ENCODE measurements at regions not wholly inside any gene's neighbourhood (a gene's known extent, or its start where the extent isn't known, plus 50 kb on each side); places are given as distances from the start of the nearest gene placed in this dataset.

- no peaks in the 10 kb centered on the region for H3K27me3 ChIP-seq (replicated peaks; ENCODE audit: control insufficient read depth, insufficient read depth, low read length, poor library complexity, severe bottlenecking)
- no peak overlapping the region for H3K4me3 ChIP-seq (ENCODE audit: insufficient read depth, low read depth, low read length, poor library complexity, severe bottlenecking)
- no peaks in the 10 kb centered on the region for H3K36me3 ChIP-seq (ENCODE audit: control insufficient read depth, insufficient read depth, low read length)
- H3K27ac ChIP-seq (ENCODE audit: insufficient read depth, low read length, poor library complexity, severe bottlenecking) = no peak overlapping the region
- no peak for DNase-seq
- no peaks in the 10 kb centered on the region for H3K9me3 ChIP-seq (ENCODE audit: control insufficient read depth, low read length)
- no peaks in the 10 kb centered on the region for H3K4me1 ChIP-seq (ENCODE audit: control insufficient read depth, insufficient read depth, low read length, poor library complexity, severe bottlenecking)
Measured at GRCh38 chr21:34192646-34193285, 119.4 kb downstream of the MRPS6 start.

GRCh38 chr21:34195335-34195734 lies 122.0 kb downstream of the MRPS6 start:
- Histone ChIP-seq H3K4me3 (ENCODE audit: insufficient read depth, low read depth, low read length, poor library complexity, severe bottlenecking) (no peak overlapping the region), H3K27ac (ENCODE audit: insufficient read depth, low read length, poor library complexity, severe bottlenecking) (no peak overlapping the region), H3K4me1 (ENCODE audit: control insufficient read depth, insufficient read depth, low read length, poor library complexity, severe bottlenecking) (peaks cover 18% of the 10 kb centered on the region), H3K27me3 (replicated peaks; ENCODE audit: control insufficient read depth, insufficient read depth, low read length, poor library complexity, severe bottlenecking) (no peaks in the 10 kb centered on the region), H3K36me3 (ENCODE audit: control insufficient read depth, insufficient read depth, low read length) (no peaks in the 10 kb centered on the region), H3K9me3 (ENCODE audit: control insufficient read depth, low read length) (no peaks in the 10 kb centered on the region)
- no peak for DNase-seq

- peaks cover 22% of the 10 kb centered on the region for H3K4me1 ChIP-seq (ENCODE audit: control insufficient read depth, insufficient read depth, low read length, poor library complexity, severe bottlenecking)
- no peak overlapping the region for H3K4me3 ChIP-seq (ENCODE audit: insufficient read depth, low read depth, low read length, poor library complexity, severe bottlenecking)
- H3K27ac ChIP-seq (ENCODE audit: insufficient read depth, low read length, poor library complexity, severe bottlenecking) = no peak overlapping the region
- no peaks in the 10 kb centered on the region for H3K9me3 ChIP-seq (ENCODE audit: control insufficient read depth, low read length)
- H3K27me3 ChIP-seq (replicated peaks; ENCODE audit: control insufficient read depth, insufficient read depth, low read length, poor library complexity, severe bottlenecking) = no peaks in the 10 kb centered on the region
- H3K36me3 ChIP-seq (ENCODE audit: control insufficient read depth, insufficient read depth, low read length) = no peaks in the 10 kb centered on the region
- no peak for DNase-seq
Measured at GRCh38 chr21:34196996-34197395, 123.6 kb downstream of the MRPS6 start.

- no peaks in the 10 kb centered on the region for H3K36me3 ChIP-seq (ENCODE audit: control insufficient read depth, insufficient read depth, low read length)
- no peak overlapping the region for H3K4me3 ChIP-seq (ENCODE audit: insufficient read depth, low read depth, low read length, poor library complexity, severe bottlenecking)
- no peaks in the 10 kb centered on the region for H3K27me3 ChIP-seq (replicated peaks; ENCODE audit: control insufficient read depth, insufficient read depth, low read length, poor library complexity, severe bottlenecking)
- peaks cover 22% of the 10 kb centered on the region for H3K4me1 ChIP-seq (ENCODE audit: control insufficient read depth, insufficient read depth, low read length, poor library complexity, severe bottlenecking)
- no peak for DNase-seq
- H3K9me3 ChIP-seq (ENCODE audit: control insufficient read depth, low read length) = no peaks in the 10 kb centered on the region
- H3K27ac ChIP-seq (ENCODE audit: insufficient read depth, low read length, poor library complexity, severe bottlenecking) = no peak overlapping the region
Measured at GRCh38 chr21:34197561-34197960, 124.2 kb downstream of the MRPS6 start.

- Histone ChIP-seq H3K4me1 (ENCODE audit: control insufficient read depth, insufficient read depth, low read length, poor library complexity, severe bottlenecking) (peaks cover 22% of the 10 kb centered on the region), H3K36me3 (ENCODE audit: control insufficient read depth, insufficient read depth, low read length) (no peaks in the 10 kb centered on the region), H3K27ac (ENCODE audit: insufficient read depth, low read length, poor library complexity, severe bottlenecking) (no peak overlapping the region), H3K9me3 (ENCODE audit: control insufficient read depth, low read length) (no peaks in the 10 kb centered on the region), H3K27me3 (replicated peaks; ENCODE audit: control insufficient read depth, insufficient read depth, low read length, poor library complexity, severe bottlenecking) (no peaks in the 10 kb centered on the region), H3K4me3 (ENCODE audit: insufficient read depth, low read depth, low read length, poor library complexity, severe bottlenecking) (no peak overlapping the region)
- DNase-seq = no peak
Measured at GRCh38 chr21:34198231-34199120, 125.1 kb downstream of the MRPS6 start.

GRCh38 chr21:34199121-34199910 lies 125.9 kb downstream of the MRPS6 start:
- H3K4me1 ChIP-seq (ENCODE audit: control insufficient read depth, insufficient read depth, low read length, poor library complexity, severe bottlenecking) = peaks cover 22% of the 10 kb centered on the region
- no peak overlapping the region for H3K27ac ChIP-seq (ENCODE audit: insufficient read depth, low read length, poor library complexity, severe bottlenecking)
- no peaks in the 10 kb centered on the region for H3K36me3 ChIP-seq (ENCODE audit: control insufficient read depth, insufficient read depth, low read length)
- no peaks in the 10 kb centered on the region for H3K27me3 ChIP-seq (replicated peaks; ENCODE audit: control insufficient read depth, insufficient read depth, low read length, poor library complexity, severe bottlenecking)
- H3K4me3 ChIP-seq (ENCODE audit: insufficient read depth, low read depth, low read length, poor library complexity, severe bottlenecking) = no peak overlapping the region
- H3K9me3 ChIP-seq (ENCODE audit: control insufficient read depth, low read length) = no peaks in the 10 kb centered on the region
- DNase-seq = no peak

GRCh38 chr21:34200288-34200905 lies 127.0 kb downstream of the MRPS6 start:
- peaks cover 22% of the 10 kb centered on the region for H3K4me1 ChIP-seq (ENCODE audit: control insufficient read depth, insufficient read depth, low read length, poor library complexity, severe bottlenecking)

GRCh38 chr21:34201001-34201400 lies 127.6 kb downstream of the MRPS6 start:
- H3K27me3 ChIP-seq (replicated peaks; ENCODE audit: control insufficient read depth, insufficient read depth, low read length, poor library complexity, severe bottlenecking) = no peaks in the 10 kb centered on the region
- no peaks in the 10 kb centered on the region for H3K36me3 ChIP-seq (ENCODE audit: control insufficient read depth, insufficient read depth, low read length)
- no peak for DNase-seq
- no peak overlapping the region for H3K27ac ChIP-seq (ENCODE audit: insufficient read depth, low read length, poor library complexity, severe bottlenecking)
- no peak overlapping the region for H3K4me3 ChIP-seq (ENCODE audit: insufficient read depth, low read depth, low read length, poor library complexity, severe bottlenecking)
- no peaks in the 10 kb centered on the region for H3K9me3 ChIP-seq (ENCODE audit: control insufficient read depth, low read length)
- H3K4me1 ChIP-seq (ENCODE audit: control insufficient read depth, insufficient read depth, low read length, poor library complexity, severe bottlenecking) = peaks cover 22% of the 10 kb centered on the region

More at GRCh38 chr21:34200288-34200905, 127.0 kb downstream of the MRPS6 start:
- Histone ChIP-seq H3K9me3 (ENCODE audit: control insufficient read depth, low read length) (no peaks in the 10 kb centered on the region), H3K27ac (ENCODE audit: insufficient read depth, low read length, poor library complexity, severe bottlenecking) (no peak overlapping the region), H3K4me3 (ENCODE audit: insufficient read depth, low read depth, low read length, poor library complexity, severe bottlenecking) (no peak overlapping the region), H3K36me3 (ENCODE audit: control insufficient read depth, insufficient read depth, low read length) (no peaks in the 10 kb centered on the region), H3K27me3 (replicated peaks; ENCODE audit: control insufficient read depth, insufficient read depth, low read length, poor library complexity, severe bottlenecking) (no peaks in the 10 kb centered on the region)
- no peak for DNase-seq

GRCh38 chr21:34201481-34201858 lies 128.1 kb downstream of the MRPS6 start:
- Histone ChIP-seq H3K36me3 (ENCODE audit: control insufficient read depth, insufficient read depth, low read length) (no peaks in the 10 kb centered on the region), H3K4me1 (ENCODE audit: control insufficient read depth, insufficient read depth, low read length, poor library complexity, severe bottlenecking) (peaks cover 22% of the 10 kb centered on the region), H3K27ac (ENCODE audit: insufficient read depth, low read length, poor library complexity, severe bottlenecking) (no peak overlapping the region), H3K27me3 (replicated peaks; ENCODE audit: control insufficient read depth, insufficient read depth, low read length, poor library complexity, severe bottlenecking) (no peaks in the 10 kb centered on the region), H3K9me3 (ENCODE audit: control insufficient read depth, low read length) (no peaks in the 10 kb centered on the region), H3K4me3 (ENCODE audit: insufficient read depth, low read depth, low read length, poor library complexity, severe bottlenecking) (peak overlapping the region; percentile 54)
- DNase-seq = no peak

Measured in effector memory CD4-positive, alpha-beta T cell (primary cell).